Effector CD4-positive, alpha-beta T cell (primary cell): ENCODE measurements at regions not wholly inside any gene's neighbourhood (a gene's known extent, or its start where the extent isn't known, plus 50 kb on each side); places are given as distances from the start of the nearest gene placed in this dataset.
"Not testable (repeated sequence)": the region's sequence is repeated elsewhere in the genome, so short reads cannot be mapped to it uniquely, and the experiment has no call there.

Experiments used
- DNase-seq: peaks from one replicate; pipeline ENCODE4 v3.0.0-alpha.2; 2020

GRCh38 chr9:78871452-78872331, 574.8 kb downstream of the PSAT1 start:
- no peak for DNase-seq

- no peak for DNase-seq
Observed at GRCh38 chr9:78874061-78874460, 577.1 kb downstream of the PSAT1 start.

- DNase-seq: no peak
Observed at GRCh38 chr9:78879324-78880100, 582.6 kb downstream of the PSAT1 start.

DNA sequence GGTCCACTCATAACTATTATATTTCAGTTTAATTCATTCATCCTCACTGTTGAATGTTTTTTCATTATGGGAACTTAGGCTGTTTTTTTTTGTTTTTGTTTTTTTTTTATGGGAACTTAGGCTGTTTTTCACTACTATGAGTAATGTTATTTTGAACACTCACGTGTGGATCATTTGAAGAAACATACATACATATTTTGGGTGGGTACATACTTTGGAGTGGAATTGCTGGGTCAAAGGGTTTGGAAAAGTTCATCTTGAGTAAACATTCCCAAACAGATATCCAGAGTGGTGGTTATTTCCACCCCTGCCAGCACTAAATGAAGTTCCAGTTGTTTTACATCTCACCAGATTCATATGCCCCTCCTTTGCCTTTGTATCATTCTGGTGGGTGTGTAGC, 584.4 kb downstream of the PSAT1 start:
- no peak for DNase-seq

- DNase-seq: no peak
Observed at GRCh38 chr9:78882481-78882880, 585.6 kb downstream of the PSAT1 start.

- DNase-seq: no peak
Observed at GRCh38 chr9:78884611-78885150, 587.8 kb downstream of the PSAT1 start.

DNA sequence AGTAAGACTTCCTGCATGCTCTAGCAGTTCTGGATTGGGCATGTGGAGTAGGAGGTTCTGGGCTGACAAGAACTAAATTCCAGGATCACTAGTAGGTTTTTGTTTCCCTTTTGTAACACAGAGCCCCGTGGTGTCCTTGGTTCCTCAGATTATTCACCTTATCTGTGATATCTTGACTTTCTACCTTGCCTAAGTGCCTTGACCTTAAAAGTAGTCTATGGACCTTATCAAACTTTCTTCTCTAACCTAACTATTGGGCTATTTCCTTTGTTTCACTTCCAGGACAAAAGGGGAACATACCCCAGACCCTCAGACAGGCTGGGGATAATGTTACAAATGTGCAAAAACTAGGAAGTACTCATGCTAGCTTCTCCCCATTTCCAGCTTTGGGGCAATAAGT, 595.3 kb downstream of the PSAT1 start:
- no peak for DNase-seq

DNA sequence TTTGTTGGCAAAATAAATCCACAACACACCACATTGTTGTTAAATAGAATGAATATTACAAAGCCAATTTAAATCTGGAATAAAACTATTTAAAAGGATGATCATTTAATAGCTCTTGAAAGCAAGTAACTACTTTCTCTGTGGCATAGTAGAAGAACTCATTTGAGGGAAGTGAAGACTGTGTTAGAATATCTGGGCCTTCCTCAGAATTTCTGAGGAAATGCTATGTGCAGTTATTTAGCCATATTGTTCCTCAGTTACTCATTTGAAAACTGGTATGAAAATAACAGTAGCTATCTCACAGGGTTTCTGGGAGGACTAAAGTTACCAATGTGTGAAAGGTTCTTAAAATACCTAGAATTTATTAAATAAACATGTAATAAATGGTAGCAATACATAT, 595.8 kb downstream of the PSAT1 start:
- no peak for DNase-seq

GRCh38 chr9:78893774-78894401, 597.0 kb downstream of the PSAT1 start:
- no peak for DNase-seq

DNA sequence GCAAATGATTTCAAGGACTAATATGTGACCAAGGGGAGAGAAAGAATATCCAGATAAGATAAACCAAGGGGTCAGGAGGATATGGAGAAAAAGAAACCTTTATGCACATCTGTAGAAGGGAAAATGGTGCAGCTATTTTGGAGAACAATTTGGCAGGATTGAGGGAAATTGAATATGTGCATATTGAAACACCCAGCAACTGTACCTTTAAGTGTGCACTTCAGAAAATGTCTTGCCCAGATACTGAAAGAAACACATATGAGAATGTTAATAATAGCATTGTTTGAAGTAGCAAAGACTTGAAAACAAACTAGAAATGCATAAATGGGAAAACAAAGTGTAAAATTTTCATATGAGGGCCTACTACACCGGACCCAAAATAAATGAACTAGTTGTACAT, 599.6 kb downstream of the PSAT1 start:
- no peak for DNase-seq

- DNase-seq: no peak
Observed at GRCh38 chr9:78898234-78898633, 601.3 kb downstream of the PSAT1 start.

- DNase-seq: no peak
Observed at GRCh38 chr9:78899006-78899405, 602.1 kb downstream of the PSAT1 start.

DNA sequence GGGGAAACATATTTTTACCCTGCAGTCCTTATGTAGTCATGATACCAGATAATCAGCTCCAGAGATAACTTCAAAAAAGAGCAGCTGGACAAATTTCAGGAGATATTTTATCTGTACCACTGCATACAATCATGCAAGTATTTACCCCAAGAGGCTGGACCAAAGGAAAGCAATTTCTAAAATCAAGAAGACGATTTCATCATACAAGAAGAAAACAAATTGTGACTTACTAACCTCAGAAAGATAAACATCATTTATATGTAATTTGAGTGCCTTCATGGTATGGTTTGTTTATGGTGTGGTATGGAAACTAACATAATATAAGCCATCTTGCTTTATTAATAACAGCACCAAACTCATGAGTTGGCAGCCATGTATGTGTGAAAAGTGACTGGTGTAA, 603.6 kb downstream of the PSAT1 start:
- no peak for DNase-seq

- DNase-seq: no peak
Observed at GRCh38 chr9:78902051-78902450, 605.1 kb downstream of the PSAT1 start.

DNA sequence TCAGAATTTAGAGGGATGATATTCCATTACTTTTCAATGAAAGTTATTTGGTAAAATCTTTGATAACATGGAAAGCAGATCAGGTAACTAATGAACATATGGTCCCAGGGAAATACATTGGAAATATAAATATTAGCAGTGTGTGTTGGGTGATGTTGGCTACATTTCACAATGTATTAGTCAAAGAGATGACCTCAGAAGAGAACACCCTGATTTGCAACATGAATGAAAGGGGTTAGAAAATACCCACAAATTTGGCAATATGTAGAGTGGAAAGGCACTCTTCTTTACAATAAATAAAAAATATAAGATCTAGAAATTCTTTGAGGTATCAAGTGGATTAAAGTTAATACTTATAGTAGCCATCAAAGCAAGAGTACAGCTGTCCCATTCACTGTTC, 606.7 kb downstream of the PSAT1 start:
- DNase-seq: no peak

DNA sequence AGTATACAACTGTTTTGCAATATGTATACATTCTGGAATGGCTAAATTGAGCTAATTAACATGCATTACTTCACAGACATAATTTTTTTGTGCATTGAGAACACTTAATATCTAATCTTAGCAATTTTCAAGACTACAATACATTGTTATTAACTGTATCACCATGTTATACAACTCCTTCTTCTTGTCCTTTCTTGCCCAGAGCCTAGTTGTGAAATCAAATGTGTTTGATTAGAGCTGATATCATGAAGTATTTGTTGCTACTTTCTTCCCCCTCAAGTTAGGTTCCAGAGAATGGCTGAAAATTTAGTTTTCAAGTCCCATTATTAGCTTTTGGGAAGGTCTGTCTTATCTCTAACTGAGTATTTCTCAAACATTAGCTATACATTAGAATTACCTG, 607.8 kb downstream of the PSAT1 start:
- no peak for DNase-seq

DNA sequence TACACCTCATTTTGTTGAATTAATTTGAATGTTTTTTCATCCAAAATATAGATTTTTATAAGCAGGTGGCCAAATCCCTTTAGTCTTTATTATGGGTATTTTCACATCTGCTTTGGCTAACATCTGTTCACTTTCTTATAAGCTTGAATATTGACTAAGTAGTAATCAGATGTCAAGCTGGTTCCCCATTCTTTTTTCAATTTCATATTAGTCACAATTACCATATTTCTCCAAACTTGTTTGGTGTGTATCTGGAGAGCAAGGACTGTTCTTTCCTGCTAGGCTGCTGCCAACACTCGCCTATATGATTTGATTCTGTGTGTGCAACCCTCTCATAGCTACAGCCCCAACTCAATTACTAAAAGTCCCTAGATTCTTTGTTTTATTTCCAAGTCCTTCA, 608.5 kb downstream of the PSAT1 start:
- no peak for DNase-seq

- no peak for DNase-seq
Observed at GRCh38 chr9:78905986-78906755, 609.2 kb downstream of the PSAT1 start.

- no peak for DNase-seq
Observed at GRCh38 chr9:78909566-78909965, 612.6 kb downstream of the PSAT1 start.

DNA sequence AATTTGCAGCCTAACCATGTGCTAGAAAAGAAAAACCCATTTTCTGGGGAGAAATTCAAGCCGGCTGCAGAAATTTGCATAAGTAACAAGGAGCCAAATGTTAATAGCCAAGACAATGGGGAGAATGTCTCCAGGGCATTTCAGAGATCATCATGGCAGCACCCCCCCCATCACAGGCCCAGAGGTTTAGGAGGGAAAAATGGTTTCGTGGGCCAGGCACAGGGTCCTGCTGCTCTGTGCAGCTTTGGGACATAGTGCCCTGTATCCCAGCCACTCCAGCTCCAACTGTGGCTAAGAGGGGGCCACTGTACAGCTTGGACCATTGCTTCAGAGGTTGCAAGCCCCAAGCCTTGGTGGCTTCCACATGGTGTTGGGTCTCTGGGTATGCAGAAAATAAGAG, 620.0 kb downstream of the PSAT1 start:
- not testable (repeated sequence) for DNase-seq

DNA sequence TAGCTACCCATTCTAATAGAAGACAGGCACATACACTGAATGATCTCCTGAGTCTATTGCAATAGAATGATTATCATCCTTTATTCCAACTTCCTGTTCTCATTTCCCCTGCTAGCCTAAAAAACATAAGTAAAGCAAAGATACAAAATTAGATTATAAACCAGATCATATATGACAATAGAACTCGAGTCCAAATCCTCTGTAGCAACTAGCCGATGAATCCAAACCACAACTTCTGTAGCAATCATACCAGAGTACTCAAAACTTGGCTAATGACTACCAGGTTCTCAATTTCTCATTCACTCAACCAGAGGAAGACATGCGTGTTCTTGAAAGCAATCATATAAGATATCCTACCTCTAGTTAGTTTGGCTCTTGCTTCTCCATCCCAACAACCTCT, 622.1 kb downstream of the PSAT1 start:
- no peak for DNase-seq

DNA sequence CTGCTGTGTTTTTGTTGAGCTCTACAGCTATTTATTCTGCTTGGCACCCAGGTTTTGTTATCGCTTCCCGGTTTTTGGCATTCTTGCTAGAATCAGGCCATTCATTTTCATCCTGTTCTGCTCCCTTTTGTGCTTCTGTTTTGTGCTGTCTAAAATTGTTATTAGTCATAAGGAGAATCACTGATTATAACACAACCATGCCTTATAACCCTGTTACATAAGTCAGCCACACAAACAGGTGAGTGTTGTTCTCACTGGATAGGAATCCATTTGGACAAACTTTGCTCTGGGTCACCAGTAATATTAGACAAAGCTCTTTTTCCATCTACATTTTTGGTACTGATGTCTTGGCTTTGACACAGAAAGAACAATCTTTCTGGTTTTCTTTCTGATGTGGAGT, 622.8 kb downstream of the PSAT1 start:
- no peak for DNase-seq

- DNase-seq: no peak
Observed at GRCh38 chr9:78921341-78921740, 624.4 kb downstream of the PSAT1 start.
